Body of pancreas (tissue), 4 donors: ENCODE measurements at regions not wholly inside any gene's neighbourhood (a gene's known extent, or its start where the extent isn't known, plus 50 kb on each side); places are given as distances from the start of the nearest gene placed in this dataset.

Experiments
- ATAC-seq: fragments of 150-250 bp; one replicate; pipeline ENCODE4 v1.9.1; 2016
- DNase-seq, 4 donors: peaks; one replicate each; pipeline ENCODE4 v3.0.0-alpha.2; 2019
- H3K27ac ChIP-seq, 4 donors: fragments of 200-600 bp; sonication (generic); 1 replicate in 3 of 4; 2 replicates in 1 of 4; pipeline versions ENCODE4 v1.5.1 to v1.6.1; 2016 to 2019; ENCODE audit warnings: mild to moderate bottlenecking in 1 of 4, mixed read lengths in 1 of 4, moderate library complexity in 1 of 4
- H3K27me3 ChIP-seq, 2 donors: fragments of 200-600 bp; sonication (generic); one replicate each; pipeline ENCODE4 v1.6.0; 2016; ENCODE audit warnings: mild to moderate bottlenecking in 1 of 2
- H3K36me3 ChIP-seq, 2 donors: fragments of 200-600 bp; sonication (generic); replicated peaks in 1 of 2; 2 replicates each; pipeline ENCODE4 v1.5.1; 2016; ENCODE audit warnings: low read depth in 2 of 2; ENCODE audit not compliant: insufficient read depth in 1 of 2
- H3K4me1 ChIP-seq: fragments of 200-600 bp; sonication (generic); one replicate; pipeline ENCODE4 v1.6.0; 2016
- H3K4me3 ChIP-seq, 2 donors: fragments of 200-600 bp; sonication (generic); 1 replicate in 1 of 2; 2 replicates in 1 of 2; pipeline ENCODE4 v1.5.1; 2016 to 2019
- H3K9me3 ChIP-seq, 3 donors: fragments of 200-600 bp; sonication (generic); 1 replicate in 2 of 3; 2 replicates in 1 of 3; pipeline ENCODE4 v1.5.1; 2016
- CTCF ChIP-seq, 7 experiments: fragments of 450-650 bp in 4 of 7; fragments of 200-600 bp in 3 of 7; sonication (generic) in 3 of 7; IDR thresholded peaks; one replicate each; pipeline ENCODE4 v1.5.1; 2016 to 2019; ENCODE audit warnings: antibody characterized with exemption in 7 of 7
- POLR2A ChIP-seq, 3 donors: fragments of 450-650 bp; IDR thresholded peaks; one replicate each; pipeline ENCODE4 v1.6.1; 2016; ENCODE audit warnings: antibody characterized with exemption in 3 of 3, mild to moderate bottlenecking in 2 of 3
- WGBS, 2 donors: methylation state at CpG; one replicate each; pipeline ENCODE4 v1.1.5; 2017; 5-methylcytosine and 5-hydroxymethylcytosine counted together
- intact Hi-C: fragments of 100-400 bp; cut with DNase I; formaldehyde crosslinking; loops from one replicate; pipeline ENCODE4 v1.15.1; 2023

- no peak for TF ChIP-seq CTCF (IDR thresholded peaks at IDR 0.05)
- TF ChIP-seq POLR2A (IDR thresholded peaks at IDR 0.05) = no peak
- DNase-seq = no peak
- no peak for ATAC-seq
- Histone ChIP-seq H3K27me3 (no peaks in the 10 kb centered on the region), H3K36me3 (no peaks in the 10 kb centered on the region), H3K4me1 (no peaks in the 10 kb centered on the region), H3K9me3 (no peaks in the 10 kb centered on the region), H3K4me3 (no peak overlapping the region), H3K27ac (no peak overlapping the region)
- WGBS, 2 donors = 61 to 67% methylated on average over 2 of the region's 2 CpGs
- intact Hi-C loops = no loop called here
These were observed 1569.0 kb upstream of the FLRT2 start for GRCh38 chr14:83960832-83961512.

GRCh38 chr14:83969998-83970397 lies 1559.9 kb upstream of the FLRT2 start:
- Histone ChIP-seq H3K4me1 (peaks cover 42% of the 10 kb centered on the region), H3K9me3 (no peaks in the 10 kb centered on the region), H3K4me3 (no peak overlapping the region), H3K27ac (peak overlapping the region in 3 of 4 donors; percentile 48 to 77 (median 77)), H3K36me3 (no peaks in the 10 kb centered on the region), H3K27me3 (no peaks in the 10 kb centered on the region)
- TF ChIP-seq POLR2A (IDR thresholded peaks at IDR 0.05) (no peak), CTCF (IDR thresholded peaks at IDR 0.05) (no peak)
- intact Hi-C loops = no loop called here
- WGBS, 2 donors = 57 to 73% methylated on average over 5 of the region's 5 CpGs
- ATAC-seq (no peak), DNase-seq (no peak)

- no peak for DNase-seq
- no peak for ATAC-seq
- 32 to 52% methylated on average over 3 of the region's 3 CpGs for WGBS, 2 donors
- Histone ChIP-seq H3K9me3 (no peaks in the 10 kb centered on the region), H3K36me3 (no peaks in the 10 kb centered on the region), H3K4me3 (no peak overlapping the region), H3K4me1 (peaks cover 55% of the 10 kb centered on the region), H3K27ac (peak overlapping the region; percentile 66 to 87 (median 77)), H3K27me3 (no peaks in the 10 kb centered on the region)
- intact Hi-C loops = no loop called here
- TF ChIP-seq CTCF (IDR thresholded peaks at IDR 0.05) (no peak), POLR2A (IDR thresholded peaks at IDR 0.05) (peak in 1 of 3 donors; percentile 17)
These were observed 1557.3 kb upstream of the FLRT2 start for GRCh38 chr14:83972631-83973030.

GRCh38 chr14:83974647-83975163 lies 1555.2 kb upstream of the FLRT2 start:
- Histone ChIP-seq H3K4me3 (no peak overlapping the region), H3K36me3 (no peaks in the 10 kb centered on the region), H3K4me1 (peaks cover 48% of the 10 kb centered on the region), H3K27ac (peak overlapping the region; percentile 77 to 89 (median 82)), H3K27me3 (no peaks in the 10 kb centered on the region), H3K9me3 (no peaks in the 10 kb centered on the region)
- 32 to 37% methylated on average over 5 of the region's 5 CpGs for WGBS, 2 donors
- ATAC-seq (peak; percentile 63), DNase-seq (peak; percentile 39 to 76 (median 60))
- intact Hi-C loops = no loop called here
- no peak for TF ChIP-seq CTCF (IDR thresholded peaks at IDR 0.05)
- TF ChIP-seq POLR2A (IDR thresholded peaks at IDR 0.05) = peak in 2 of 3 donors; percentile 56 to 68

- H3K9me3 ChIP-seq = no peaks in the 10 kb centered on the region
- 10 to 18% methylated on average over 2 of the region's 2 CpGs for WGBS, 2 donors
- TF ChIP-seq POLR2A (IDR thresholded peaks at IDR 0.05) (no peak), CTCF (IDR thresholded peaks at IDR 0.05) (no peak)
- H3K36me3 ChIP-seq = no peaks in the 10 kb centered on the region
- H3K4me3 ChIP-seq = no peak overlapping the region
- H3K4me1 ChIP-seq = peaks cover 41% of the 10 kb centered on the region
- H3K27ac ChIP-seq = peak overlapping the region; percentile 76 to 87 (median 77)
- no peaks in the 10 kb centered on the region for H3K27me3 ChIP-seq
- ATAC-seq (peak; percentile 43), DNase-seq (no peak)
- intact Hi-C loops = no loop called here
These were observed 1554.5 kb upstream of the FLRT2 start for GRCh38 chr14:83975435-83975834.
